ENCODE measurements at regions not wholly inside any gene's neighbourhood (a gene's known extent, or its start where the extent isn't known, plus 50 kb on each side); places are given as distances from the start of the nearest gene placed in this dataset.

- TF ChIP-seq CTCF (IDR thresholded peaks at IDR 0.05) = no peak
- no peak for TF ChIP-seq POLR2AphosphoS5 (IDR thresholded peaks at IDR 0.05)
These were observed 81.6 kb upstream of the RGPD4 start for GRCh38 chr2:107745100-107745499.

All from stomach (tissue), 4 donors.